ENCODE measurements at regions not wholly inside any gene's neighbourhood (a gene's known extent, or its start where the extent isn't known, plus 50 kb on each side); places are given as distances from the start of the nearest gene placed in this dataset.

GRCh38 chr3:145170121-145170520 lies 990.9 kb downstream of the PLOD2 start:
- no peaks in the 10 kb centered on the region for H3K4me1 ChIP-seq (ENCODE audit: control insufficient read depth, insufficient read depth, low read length)
- no peak overlapping the region for H3K4me3 ChIP-seq (ENCODE audit: low read length)
- DNase-seq (ENCODE audit: low read depth) = no peak
- H3K27me3 ChIP-seq (replicated peaks; ENCODE audit: control insufficient read depth, insufficient read depth, low read length) = no peaks in the 10 kb centered on the region
- no peaks in the 10 kb centered on the region for H3K36me3 ChIP-seq (ENCODE audit: control insufficient read depth, insufficient read depth, low read length, severe bottlenecking)
- H3K9me3 ChIP-seq (ENCODE audit: control insufficient read depth, low read length) = no peaks in the 10 kb centered on the region
- no peak overlapping the region for H3K9ac ChIP-seq (ENCODE audit: low read length)

- no peaks in the 10 kb centered on the region for H3K9me3 ChIP-seq (ENCODE audit: control insufficient read depth, low read length)
- DNase-seq (ENCODE audit: low read depth) = peak; percentile 56
- H3K4me3 ChIP-seq (ENCODE audit: low read length) = no peak overlapping the region
- no peak overlapping the region for H3K9ac ChIP-seq (ENCODE audit: low read length)
- H3K4me1 ChIP-seq (ENCODE audit: control insufficient read depth, insufficient read depth, low read length) = no peaks in the 10 kb centered on the region
- no peaks in the 10 kb centered on the region for H3K27me3 ChIP-seq (replicated peaks; ENCODE audit: control insufficient read depth, insufficient read depth, low read length)
- H3K36me3 ChIP-seq (ENCODE audit: control insufficient read depth, insufficient read depth, low read length, severe bottlenecking) = no peaks in the 10 kb centered on the region
Observed at GRCh38 chr3:145175626-145176025, 985.4 kb downstream of the PLOD2 start.

GRCh38 chr3:145176907-145177306 lies 984.1 kb downstream of the PLOD2 start:
- Histone ChIP-seq H3K9ac (ENCODE audit: low read length) (no peak overlapping the region), H3K36me3 (ENCODE audit: control insufficient read depth, insufficient read depth, low read length, severe bottlenecking) (no peaks in the 10 kb centered on the region), H3K4me3 (ENCODE audit: low read length) (no peak overlapping the region), H3K4me1 (ENCODE audit: control insufficient read depth, insufficient read depth, low read length) (peaks cover 4% of the 10 kb centered on the region), H3K9me3 (ENCODE audit: control insufficient read depth, low read length) (no peaks in the 10 kb centered on the region), H3K27me3 (replicated peaks; ENCODE audit: control insufficient read depth, insufficient read depth, low read length) (no peaks in the 10 kb centered on the region)
- DNase-seq (ENCODE audit: low read depth) = no peak

GRCh38 chr3:145177828-145178227 lies 983.2 kb downstream of the PLOD2 start:
- Histone ChIP-seq H3K4me3 (ENCODE audit: low read length) (no peak overlapping the region), H3K36me3 (ENCODE audit: control insufficient read depth, insufficient read depth, low read length, severe bottlenecking) (no peaks in the 10 kb centered on the region), H3K9me3 (ENCODE audit: control insufficient read depth, low read length) (no peaks in the 10 kb centered on the region), H3K27me3 (replicated peaks; ENCODE audit: control insufficient read depth, insufficient read depth, low read length) (no peaks in the 10 kb centered on the region), H3K4me1 (ENCODE audit: control insufficient read depth, insufficient read depth, low read length) (peaks cover 11% of the 10 kb centered on the region), H3K9ac (ENCODE audit: low read length) (no peak overlapping the region)
- no peak for DNase-seq (ENCODE audit: low read depth)

GRCh38 chr3:145182196-145182911 lies 978.6 kb downstream of the PLOD2 start:
- Histone ChIP-seq H3K9me3 (ENCODE audit: control insufficient read depth, low read length) (no peaks in the 10 kb centered on the region), H3K4me1 (ENCODE audit: control insufficient read depth, insufficient read depth, low read length) (peaks cover 15% of the 10 kb centered on the region), H3K36me3 (ENCODE audit: control insufficient read depth, insufficient read depth, low read length, severe bottlenecking) (no peaks in the 10 kb centered on the region), H3K4me3 (ENCODE audit: low read length) (peak overlapping the region; percentile 72), H3K9ac (ENCODE audit: low read length) (peak overlapping the region; percentile 60), H3K27me3 (replicated peaks; ENCODE audit: control insufficient read depth, insufficient read depth, low read length) (no peaks in the 10 kb centered on the region)
- DNase-seq (ENCODE audit: low read depth) = peak; percentile 25

- Histone ChIP-seq H3K36me3 (ENCODE audit: control insufficient read depth, insufficient read depth, low read length, severe bottlenecking) (no peaks in the 10 kb centered on the region), H3K9me3 (ENCODE audit: control insufficient read depth, low read length) (no peaks in the 10 kb centered on the region), H3K9ac (ENCODE audit: low read length) (no peak overlapping the region), H3K4me3 (ENCODE audit: low read length) (peak overlapping the region; percentile 72), H3K4me1 (ENCODE audit: control insufficient read depth, insufficient read depth, low read length) (peaks cover 15% of the 10 kb centered on the region), H3K27me3 (replicated peaks; ENCODE audit: control insufficient read depth, insufficient read depth, low read length) (no peaks in the 10 kb centered on the region)
- DNase-seq (ENCODE audit: low read depth) = peak; percentile 9
Observed at GRCh38 chr3:145183261-145183660, 977.7 kb downstream of the PLOD2 start.

GRCh38 chr3:145188079-145188770 lies 972.8 kb downstream of the PLOD2 start:
- no peak for DNase-seq (ENCODE audit: low read depth)
- Histone ChIP-seq H3K36me3 (ENCODE audit: control insufficient read depth, insufficient read depth, low read length, severe bottlenecking) (no peaks in the 10 kb centered on the region), H3K9me3 (ENCODE audit: control insufficient read depth, low read length) (no peaks in the 10 kb centered on the region), H3K9ac (ENCODE audit: low read length) (no peak overlapping the region), H3K4me3 (ENCODE audit: low read length) (no peak overlapping the region), H3K27me3 (replicated peaks; ENCODE audit: control insufficient read depth, insufficient read depth, low read length) (no peaks in the 10 kb centered on the region), H3K4me1 (ENCODE audit: control insufficient read depth, insufficient read depth, low read length) (peaks cover under 1% of the 10 kb centered on the region)

- Histone ChIP-seq H3K9ac (ENCODE audit: low read length) (no peak overlapping the region), H3K4me1 (ENCODE audit: control insufficient read depth, insufficient read depth, low read length) (no peaks in the 10 kb centered on the region), H3K36me3 (ENCODE audit: control insufficient read depth, insufficient read depth, low read length, severe bottlenecking) (no peaks in the 10 kb centered on the region), H3K9me3 (ENCODE audit: control insufficient read depth, low read length) (no peaks in the 10 kb centered on the region), H3K27me3 (replicated peaks; ENCODE audit: control insufficient read depth, insufficient read depth, low read length) (no peaks in the 10 kb centered on the region), H3K4me3 (ENCODE audit: low read length) (no peak overlapping the region)
- no peak for DNase-seq (ENCODE audit: low read depth)
Observed at GRCh38 chr3:145190138-145190537, 970.8 kb downstream of the PLOD2 start.

GRCh38 chr3:145190761-145191160 lies 970.2 kb downstream of the PLOD2 start:
- Histone ChIP-seq H3K36me3 (ENCODE audit: control insufficient read depth, insufficient read depth, low read length, severe bottlenecking) (no peaks in the 10 kb centered on the region), H3K9me3 (ENCODE audit: control insufficient read depth, low read length) (no peaks in the 10 kb centered on the region), H3K27me3 (replicated peaks; ENCODE audit: control insufficient read depth, insufficient read depth, low read length) (no peaks in the 10 kb centered on the region), H3K9ac (ENCODE audit: low read length) (no peak overlapping the region), H3K4me1 (ENCODE audit: control insufficient read depth, insufficient read depth, low read length) (no peaks in the 10 kb centered on the region), H3K4me3 (ENCODE audit: low read length) (no peak overlapping the region)
- no peak for DNase-seq (ENCODE audit: low read depth)

GRCh38 chr3:145191543-145191942 lies 969.4 kb downstream of the PLOD2 start:
- DNase-seq (ENCODE audit: low read depth) = no peak
- H3K9ac ChIP-seq (ENCODE audit: low read length) = no peak overlapping the region
- no peaks in the 10 kb centered on the region for H3K9me3 ChIP-seq (ENCODE audit: control insufficient read depth, low read length)
- no peaks in the 10 kb centered on the region for H3K4me1 ChIP-seq (ENCODE audit: control insufficient read depth, insufficient read depth, low read length)
- no peaks in the 10 kb centered on the region for H3K27me3 ChIP-seq (replicated peaks; ENCODE audit: control insufficient read depth, insufficient read depth, low read length)
- H3K4me3 ChIP-seq (ENCODE audit: low read length) = no peak overlapping the region
- no peaks in the 10 kb centered on the region for H3K36me3 ChIP-seq (ENCODE audit: control insufficient read depth, insufficient read depth, low read length, severe bottlenecking)

GRCh38 chr3:145197051-145197820 lies 963.7 kb downstream of the PLOD2 start:
- Histone ChIP-seq H3K4me3 (ENCODE audit: low read length) (no peak overlapping the region), H3K9me3 (ENCODE audit: control insufficient read depth, low read length) (peaks cover 27% of the 10 kb centered on the region), H3K9ac (ENCODE audit: low read length) (no peak overlapping the region), H3K36me3 (ENCODE audit: control insufficient read depth, insufficient read depth, low read length, severe bottlenecking) (no peaks in the 10 kb centered on the region), H3K27me3 (replicated peaks; ENCODE audit: control insufficient read depth, insufficient read depth, low read length) (no peaks in the 10 kb centered on the region), H3K4me1 (ENCODE audit: control insufficient read depth, insufficient read depth, low read length) (no peaks in the 10 kb centered on the region)
- DNase-seq (ENCODE audit: low read depth) = no peak
